Peyer's patch (tissue), 4 donors: ENCODE measurements at regions not wholly inside any gene's neighbourhood (a gene's known extent, or its start where the extent isn't known, plus 50 kb on each side); places are given as distances from the start of the nearest gene placed in this dataset.

ENCODE experiments used
- DNase-seq, 3 donors: peaks; one replicate each; pipeline ENCODE4 v3.0.0-alpha.2; 2017 to 2019
- H3K27ac ChIP-seq, 4 donors: fragments of 200-600 bp; sonication (generic); one replicate each; pipeline ENCODE4 v1.5.1; 2016 to 2019
- H3K27me3 ChIP-seq, 2 donors: fragments of 200-600 bp; sonication (generic); one replicate each; pipeline ENCODE4 v1.5.1; 2019
- H3K36me3 ChIP-seq, 3 donors: fragments of 200-600 bp; sonication (generic); one replicate each; pipeline ENCODE4 v1.5.1; 2016 to 2019
- H3K4me1 ChIP-seq, 4 donors: fragments of 200-600 bp; sonication (generic); one replicate each; pipeline ENCODE4 v1.5.1; 2016 to 2019
- H3K4me3 ChIP-seq, 4 donors: fragments of 200-600 bp; sonication (generic); 1 replicate in 3 of 4; 2 replicates in 1 of 4; pipeline ENCODE4 v1.5.1; 2016 to 2019; ENCODE audit warnings: mild to moderate bottlenecking in 1 of 4
- H3K9me3 ChIP-seq, 4 donors: fragments of 200-600 bp; sonication (generic); one replicate each; pipeline ENCODE4 v1.5.1; 2016 to 2019; ENCODE audit warnings: mild to moderate bottlenecking in 1 of 4
- POLR2A ChIP-seq, 2 donors: fragments of 450-650 bp; IDR thresholded peaks; one replicate each; pipeline ENCODE4 v1.5.1; 2017; ENCODE audit warnings: antibody characterized with exemption in 2 of 2, mild to moderate bottlenecking in 2 of 2, moderate library complexity in 2 of 2
- TF ChIP-seq, protein P1 (sequence below), 6 experiments: fragments of 450-650 bp in 4 of 6; fragments of 200-600 bp in 2 of 6; sonication (generic) in 1 of 6; IDR thresholded peaks; one replicate each; pipeline ENCODE4 v1.5.1; 2017 to 2019; ENCODE audit warnings: antibody characterized with exemption in 6 of 6, mild to moderate bottlenecking in 3 of 6, moderate library complexity in 1 of 6

DNA sequence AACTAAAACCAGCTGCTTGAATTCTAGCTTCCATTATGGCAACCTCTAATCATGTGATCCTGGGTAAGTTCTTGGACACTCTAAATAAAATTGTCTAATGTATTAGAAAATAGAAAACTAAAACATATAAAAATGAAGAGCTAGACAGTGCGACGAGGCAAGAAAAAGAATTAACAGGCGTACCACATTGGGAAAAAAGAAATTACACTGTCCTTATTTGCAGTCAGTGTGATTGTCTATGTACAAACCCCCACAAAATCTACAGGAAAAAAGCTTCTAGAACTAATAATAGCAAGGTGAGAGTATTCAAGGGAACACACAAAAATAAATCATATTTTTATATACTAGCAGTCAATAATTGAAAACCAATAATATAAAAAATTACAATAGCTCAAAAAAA is 625.6 kb upstream of the MKI67 start:
- Histone ChIP-seq H3K27ac (no peak overlapping the region), H3K9me3 (no peaks in the 10 kb centered on the region), H3K4me1 (no peaks in the 10 kb centered on the region), H3K36me3 (no peaks in the 10 kb centered on the region), H3K4me3 (no peak overlapping the region), H3K27me3 (no peaks in the 10 kb centered on the region)
- TF ChIP-seq, protein P1, sequence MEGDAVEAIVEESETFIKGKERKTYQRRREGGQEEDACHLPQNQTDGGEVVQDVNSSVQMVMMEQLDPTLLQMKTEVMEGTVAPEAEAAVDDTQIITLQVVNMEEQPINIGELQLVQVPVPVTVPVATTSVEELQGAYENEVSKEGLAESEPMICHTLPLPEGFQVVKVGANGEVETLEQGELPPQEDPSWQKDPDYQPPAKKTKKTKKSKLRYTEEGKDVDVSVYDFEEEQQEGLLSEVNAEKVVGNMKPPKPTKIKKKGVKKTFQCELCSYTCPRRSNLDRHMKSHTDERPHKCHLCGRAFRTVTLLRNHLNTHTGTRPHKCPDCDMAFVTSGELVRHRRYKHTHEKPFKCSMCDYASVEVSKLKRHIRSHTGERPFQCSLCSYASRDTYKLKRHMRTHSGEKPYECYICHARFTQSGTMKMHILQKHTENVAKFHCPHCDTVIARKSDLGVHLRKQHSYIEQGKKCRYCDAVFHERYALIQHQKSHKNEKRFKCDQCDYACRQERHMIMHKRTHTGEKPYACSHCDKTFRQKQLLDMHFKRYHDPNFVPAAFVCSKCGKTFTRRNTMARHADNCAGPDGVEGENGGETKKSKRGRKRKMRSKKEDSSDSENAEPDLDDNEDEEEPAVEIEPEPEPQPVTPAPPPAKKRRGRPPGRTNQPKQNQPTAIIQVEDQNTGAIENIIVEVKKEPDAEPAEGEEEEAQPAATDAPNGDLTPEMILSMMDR (IDR thresholded peaks at IDR 0.05) = no peak
- TF ChIP-seq POLR2A (IDR thresholded peaks at IDR 0.05) = no peak
- no peak for DNase-seq

DNA sequence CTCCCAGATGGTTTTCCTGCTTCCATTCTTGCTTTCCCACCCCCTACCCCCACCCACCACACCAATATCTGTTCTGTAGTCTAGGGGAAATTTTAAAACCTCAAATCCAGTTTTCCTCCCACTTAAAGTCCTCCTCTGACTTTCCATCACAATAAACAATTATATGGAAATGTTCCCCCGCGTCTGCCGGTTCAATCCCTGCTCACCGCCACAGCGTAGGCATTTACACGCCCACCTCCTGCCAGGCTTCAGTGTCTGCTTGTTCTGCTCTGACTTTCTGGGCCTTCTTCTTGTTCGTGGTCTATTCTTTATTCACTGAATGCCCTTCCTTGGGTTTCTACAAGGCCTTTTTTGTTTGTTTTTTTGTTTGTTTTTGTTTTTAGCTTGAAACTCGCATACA is 633.0 kb upstream of the MKI67 start:
- TF ChIP-seq, protein P1 (IDR thresholded peaks at IDR 0.05) = no peak
- DNase-seq = no peak
- no peak overlapping the region for H3K27ac ChIP-seq

DNA sequence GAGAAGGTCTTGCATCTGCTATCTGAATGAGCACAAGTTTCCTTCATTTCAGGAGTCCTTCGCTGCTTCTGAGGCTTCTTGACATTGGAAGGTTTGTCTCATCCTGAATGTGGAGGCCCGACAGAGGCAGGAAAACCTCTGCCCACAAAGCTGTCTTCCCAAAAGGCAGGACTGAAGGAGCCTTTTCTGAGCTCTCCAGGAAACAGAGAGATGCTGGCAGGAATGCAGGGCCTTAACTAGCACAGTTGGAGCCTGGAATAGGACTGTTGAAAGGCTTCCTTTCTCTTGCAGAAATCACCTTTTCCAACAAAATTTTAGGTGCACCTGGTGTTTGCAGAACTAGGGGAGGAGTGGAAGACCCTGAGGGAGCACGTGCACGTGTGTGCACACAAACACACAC is 637.4 kb upstream of the MKI67 start:
- H3K27ac ChIP-seq = no peak overlapping the region
- H3K4me1 ChIP-seq = no peaks in the 10 kb centered on the region
- no peaks in the 10 kb centered on the region for H3K9me3 ChIP-seq
- no peaks in the 10 kb centered on the region for H3K27me3 ChIP-seq
- TF ChIP-seq POLR2A (IDR thresholded peaks at IDR 0.05) = no peak
- TF ChIP-seq, protein P1 (IDR thresholded peaks at IDR 0.05) = no peak
- DNase-seq = no peak
- H3K4me3 ChIP-seq = no peak overlapping the region
- H3K36me3 ChIP-seq = no peaks in the 10 kb centered on the region

More for the DNA sequence above, 633.0 kb upstream of the MKI67 start:
- H3K4me1 ChIP-seq = no peaks in the 10 kb centered on the region
- no peak overlapping the region for H3K4me3 ChIP-seq
- no peaks in the 10 kb centered on the region for H3K36me3 ChIP-seq
- H3K9me3 ChIP-seq = no peaks in the 10 kb centered on the region
- no peaks in the 10 kb centered on the region for H3K27me3 ChIP-seq

DNA sequence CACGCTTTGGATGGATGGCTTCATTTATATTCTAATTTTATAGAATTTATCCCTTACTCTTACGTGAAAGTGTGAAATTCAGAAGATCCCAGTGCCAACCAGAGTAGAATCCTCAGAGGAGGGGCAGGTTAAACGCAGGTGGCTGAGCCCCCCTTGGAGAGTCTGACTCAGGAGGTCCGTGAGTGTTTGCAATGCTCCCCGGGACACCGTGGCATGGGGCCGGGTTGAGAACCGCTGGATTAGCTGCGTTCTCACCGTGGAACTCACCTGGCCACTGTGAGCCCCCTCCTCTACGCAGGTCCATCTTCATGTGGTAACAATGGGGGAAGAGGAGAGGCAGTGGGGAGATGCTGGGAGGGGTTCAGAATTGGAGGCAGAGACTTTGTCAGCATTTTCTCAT is 638.0 kb upstream of the MKI67 start:
- TF ChIP-seq, protein P1 (IDR thresholded peaks at IDR 0.05) = no peak
- no peak for TF ChIP-seq POLR2A (IDR thresholded peaks at IDR 0.05)
- no peak for DNase-seq
- no peaks in the 10 kb centered on the region for H3K36me3 ChIP-seq

DNA sequence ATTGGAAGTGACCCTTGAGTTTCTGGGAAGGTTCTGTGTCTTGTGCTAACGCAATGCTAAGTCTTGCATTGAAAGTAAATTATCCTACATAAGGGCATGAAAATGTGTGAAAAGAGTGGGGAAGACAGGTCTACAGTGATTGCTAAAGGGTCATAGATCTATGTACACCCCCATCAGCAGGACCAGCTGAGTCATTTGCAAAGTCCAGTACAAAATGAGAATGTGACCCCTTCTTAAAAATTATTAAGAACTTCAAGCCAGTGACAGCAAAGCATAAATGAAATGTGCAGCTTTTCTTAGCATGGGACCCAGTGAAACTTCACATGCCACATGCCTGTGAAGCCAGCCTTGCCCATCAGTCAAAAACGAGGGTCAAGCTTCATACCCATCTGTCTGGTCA is 640.7 kb upstream of the MKI67 start:
- Histone ChIP-seq H3K9me3 (no peaks in the 10 kb centered on the region), H3K4me3 (no peak overlapping the region), H3K27me3 (no peaks in the 10 kb centered on the region), H3K36me3 (no peaks in the 10 kb centered on the region), H3K27ac (no peak overlapping the region), H3K4me1 (no peaks in the 10 kb centered on the region)
- DNase-seq = no peak
- TF ChIP-seq POLR2A (IDR thresholded peaks at IDR 0.05) = no peak
- TF ChIP-seq, protein P1 (IDR thresholded peaks at IDR 0.05) = no peak

More for the DNA sequence above, 638.0 kb upstream of the MKI67 start:
- Histone ChIP-seq H3K27me3 (no peaks in the 10 kb centered on the region), H3K9me3 (no peaks in the 10 kb centered on the region), H3K27ac (no peak overlapping the region), H3K4me3 (no peak overlapping the region), H3K4me1 (no peaks in the 10 kb centered on the region)

DNA sequence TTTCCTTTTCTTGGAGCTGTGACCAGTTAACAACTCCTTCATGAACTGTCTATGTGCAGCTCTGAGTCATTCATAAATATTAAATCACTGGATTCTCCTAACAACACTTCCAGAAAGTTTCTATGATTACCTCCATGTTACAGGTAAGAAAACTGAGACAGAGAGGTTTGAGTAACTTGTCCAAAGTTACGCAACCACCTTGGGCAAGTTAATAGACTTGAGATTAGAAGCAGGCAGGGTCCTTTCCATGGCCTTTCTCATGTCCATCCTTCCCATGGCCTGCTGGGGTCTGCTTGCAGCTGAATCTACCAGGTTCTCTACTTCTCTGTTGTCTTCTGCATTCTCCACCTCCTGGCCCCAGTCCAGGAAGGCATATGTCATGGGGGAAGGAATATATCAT is 648.8 kb upstream of the MKI67 start:
- Histone ChIP-seq H3K27me3 (no peaks in the 10 kb centered on the region), H3K36me3 (no peaks in the 10 kb centered on the region), H3K4me3 (no peak overlapping the region), H3K27ac (no peak overlapping the region), H3K9me3 (no peaks in the 10 kb centered on the region), H3K4me1 (no peaks in the 10 kb centered on the region)
- no peak for DNase-seq
- TF ChIP-seq, protein P1 (IDR thresholded peaks at IDR 0.05) = no peak
- no peak for TF ChIP-seq POLR2A (IDR thresholded peaks at IDR 0.05)
